ENCODE measurements at regions not wholly inside any gene's neighbourhood (a gene's known extent, or its start where the extent isn't known, plus 50 kb on each side); places are given as distances from the start of the nearest gene placed in this dataset.

DNA sequence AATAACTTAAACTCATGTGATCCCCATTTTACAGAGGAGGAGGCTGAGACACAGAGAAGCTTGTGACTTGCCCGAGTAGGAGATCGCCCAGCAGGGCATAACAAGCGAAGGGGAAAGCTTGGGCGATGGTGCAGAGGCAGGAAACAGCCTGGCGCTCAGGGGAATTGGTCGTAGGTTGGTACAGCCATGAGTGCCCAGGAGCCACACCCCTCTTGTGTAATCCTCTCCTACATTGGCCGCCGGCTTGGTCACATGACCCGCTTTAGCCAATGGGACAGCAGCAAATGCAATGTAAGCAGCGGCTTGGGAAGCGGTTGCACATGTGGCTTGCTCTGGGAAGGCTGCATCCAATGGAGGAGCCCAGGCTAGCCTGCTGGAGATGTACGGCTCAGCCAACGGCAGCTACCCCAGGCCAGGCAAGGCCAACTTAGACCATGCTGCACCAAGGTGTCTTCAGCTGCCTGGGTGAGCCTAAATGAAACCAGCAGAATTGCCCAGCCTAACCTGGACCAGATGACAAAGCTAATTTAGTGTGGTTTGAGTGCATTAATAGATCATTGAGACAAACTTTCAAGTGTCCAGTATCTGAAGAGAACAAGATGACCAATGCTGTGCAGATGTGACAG is 50.3 kb upstream of the SLC6A6 start:
- no peak overlapping the region for H3K27ac ChIP-seq (ENCODE audit: low read length)
- H3K9me3 ChIP-seq (ENCODE audit: control insufficient read depth, low read depth, low read length): no peaks in the 10 kb centered on the region
- no peak for DNase-seq
- H3K27me3 ChIP-seq (ENCODE audit: control insufficient read depth, insufficient read depth, low read length): no peaks in the 10 kb centered on the region
- no CpG with 5 or more reads among the region's 13 CpGs for WGBS (ENCODE audit: insufficient coverage, low lambda C conversion rate)
- no peaks in the 10 kb centered on the region for H3K36me3 ChIP-seq (ENCODE audit: control insufficient read depth, insufficient read depth, low read length)
- H3K4me3 ChIP-seq (ENCODE audit: low read length): no peak overlapping the region
- H3K4me1 ChIP-seq (ENCODE audit: control insufficient read depth, insufficient read depth, low read length): peaks cover 6% of the 10 kb centered on the region
